HG03108 (cell line): ENCODE measurements at regions not wholly inside any gene's neighbourhood (a gene's known extent, or its start where the extent isn't known, plus 50 kb on each side); places are given as distances from the start of the nearest gene placed in this dataset.
"Not testable (repeated sequence)": the region's sequence is repeated elsewhere in the genome, so short reads cannot be mapped to it uniquely, and the experiment has no call there.

Source experiments
- ATAC-seq: cut with Tn5 transposase; IDR thresholded peaks from one replicate; pipeline ENCODE4 v1.9.1; 2021; ENCODE audit warnings: moderate library complexity; ENCODE audit not compliant: unreplicated experiment

DNA sequence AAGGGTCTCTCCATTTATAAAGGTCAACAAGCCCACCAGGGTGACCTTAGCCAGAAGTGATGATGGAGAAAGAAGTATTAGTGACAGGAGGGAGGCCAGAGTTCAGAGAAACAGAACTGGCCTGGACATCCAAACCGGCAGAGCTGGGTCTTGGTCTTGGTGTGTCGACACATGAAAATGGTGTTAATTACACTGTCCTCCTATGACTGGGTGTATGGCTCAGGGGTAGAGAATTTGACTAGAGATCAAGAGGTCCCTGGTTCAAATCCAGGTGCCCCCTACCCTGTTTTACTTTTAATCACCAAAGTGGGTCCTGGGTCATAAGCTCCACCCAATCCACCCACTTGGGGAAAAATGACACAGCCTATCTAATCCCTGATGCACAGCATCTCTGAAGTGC is 110.6 kb upstream of the ZNF746 start:
- no peak for ATAC-seq

DNA sequence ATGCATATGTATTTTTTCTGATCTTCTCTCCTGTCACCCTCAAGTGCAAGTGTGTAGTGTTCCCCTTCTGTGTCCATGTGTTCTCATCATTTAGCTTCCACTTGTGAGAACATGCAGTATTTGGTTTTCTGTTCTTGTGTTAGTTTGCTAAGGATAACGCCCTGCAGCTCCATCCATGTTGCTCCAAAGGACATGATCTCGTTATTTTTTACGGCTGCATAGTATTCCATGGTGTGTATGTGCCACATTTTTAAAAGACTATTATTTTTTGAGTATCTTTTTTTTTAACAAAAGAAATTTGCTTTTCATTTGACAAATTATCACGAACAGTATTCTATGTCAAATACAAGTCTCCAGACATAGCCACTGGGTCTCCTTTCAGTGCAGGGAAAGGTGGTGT is 110.1 kb upstream of the ZNF746 start:
- ATAC-seq, result no peak

DNA sequence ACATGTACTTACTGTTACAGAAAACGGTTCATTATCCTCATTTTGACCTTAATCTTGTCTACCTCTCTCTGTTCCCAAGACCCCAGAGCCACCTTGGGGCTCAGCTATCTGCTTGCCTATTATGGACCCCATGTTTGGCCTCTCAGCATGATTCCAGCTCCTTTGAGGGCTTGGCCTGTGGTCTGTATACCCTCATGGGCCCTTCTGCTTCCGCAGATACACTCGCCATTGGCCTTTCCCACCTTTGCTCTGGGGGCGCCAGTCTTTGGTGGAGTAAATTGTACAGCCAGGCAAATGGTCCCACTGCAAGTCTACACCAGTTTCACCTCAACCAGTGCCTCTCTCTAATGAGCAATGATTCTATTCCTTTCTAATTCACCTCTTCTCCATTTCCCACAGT is 109.2 kb upstream of the ZNF746 start:
- no peak for ATAC-seq

DNA sequence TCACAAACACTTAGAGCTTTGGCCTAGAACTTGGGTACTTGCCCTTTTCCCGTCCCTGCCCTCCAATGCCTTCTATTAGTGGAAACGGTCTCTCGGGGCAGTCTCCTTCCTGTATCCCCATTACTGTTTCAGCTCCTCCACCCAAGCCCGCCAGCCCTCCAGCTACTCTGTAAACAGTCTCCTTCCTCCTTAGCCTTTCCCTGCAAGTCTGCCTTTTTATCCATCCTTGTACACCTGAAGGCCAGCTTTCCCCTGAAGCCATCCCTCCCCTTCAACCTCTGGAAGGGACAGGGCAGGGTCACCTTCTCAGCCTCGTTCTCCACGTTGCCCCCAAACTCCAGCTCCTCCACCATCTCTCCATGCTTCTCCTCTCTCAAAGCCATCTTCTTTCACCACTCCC is 108.1 kb upstream of the ZNF746 start:
- no peak for ATAC-seq

DNA sequence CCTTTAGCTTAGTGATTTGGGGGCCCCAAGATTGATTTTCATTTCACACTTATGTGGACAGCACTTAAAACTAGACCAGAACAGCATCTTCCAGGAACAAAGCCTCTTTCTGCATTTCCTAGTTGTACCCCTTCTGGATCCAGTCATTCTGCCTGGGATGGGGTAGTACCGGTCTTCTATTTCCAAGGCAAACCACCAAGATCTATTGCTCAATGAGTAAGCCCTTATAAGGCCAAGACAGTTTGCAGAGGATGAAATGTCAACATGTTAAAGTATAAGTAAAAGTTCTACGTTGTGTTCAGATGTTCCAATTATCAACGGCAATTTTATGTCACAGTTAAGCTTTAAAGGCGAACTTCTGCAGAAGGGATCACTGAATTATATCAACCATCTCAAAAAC is 106.9 kb upstream of the ZNF746 start:
- ATAC-seq, result no peak

DNA sequence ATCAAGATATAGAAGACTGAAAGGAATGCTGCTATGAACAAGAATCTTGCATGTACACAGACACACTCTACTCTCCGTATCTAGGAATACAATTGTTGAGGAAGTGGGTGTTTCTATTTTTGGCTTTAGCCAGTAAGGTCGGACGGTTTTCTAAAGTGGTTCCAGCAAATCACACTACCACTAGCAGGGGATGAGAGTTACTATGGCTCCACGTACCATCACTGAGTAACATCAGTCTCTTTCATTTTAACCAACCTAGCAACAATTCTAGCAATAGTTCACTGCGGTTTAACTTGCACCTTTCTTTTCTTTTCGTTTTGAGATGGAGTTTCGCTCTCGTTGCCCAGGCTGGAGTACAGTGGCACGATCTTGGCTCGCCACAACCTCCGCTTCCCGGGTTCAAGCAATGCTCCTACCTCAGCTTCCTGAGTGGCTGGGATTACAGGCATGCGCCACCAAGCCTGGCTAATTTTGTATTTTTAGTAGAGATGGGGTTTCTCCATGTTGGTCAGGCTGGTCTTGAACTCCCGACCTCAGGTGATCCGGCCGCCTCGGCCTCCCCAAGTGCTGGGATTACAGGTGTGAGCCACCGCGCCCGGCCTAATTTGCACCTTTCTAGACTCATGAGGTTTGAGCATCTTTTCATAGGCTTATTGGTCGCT is 103.2 kb upstream of the ZNF746 start:
- peak; percentile 91 for ATAC-seq

DNA sequence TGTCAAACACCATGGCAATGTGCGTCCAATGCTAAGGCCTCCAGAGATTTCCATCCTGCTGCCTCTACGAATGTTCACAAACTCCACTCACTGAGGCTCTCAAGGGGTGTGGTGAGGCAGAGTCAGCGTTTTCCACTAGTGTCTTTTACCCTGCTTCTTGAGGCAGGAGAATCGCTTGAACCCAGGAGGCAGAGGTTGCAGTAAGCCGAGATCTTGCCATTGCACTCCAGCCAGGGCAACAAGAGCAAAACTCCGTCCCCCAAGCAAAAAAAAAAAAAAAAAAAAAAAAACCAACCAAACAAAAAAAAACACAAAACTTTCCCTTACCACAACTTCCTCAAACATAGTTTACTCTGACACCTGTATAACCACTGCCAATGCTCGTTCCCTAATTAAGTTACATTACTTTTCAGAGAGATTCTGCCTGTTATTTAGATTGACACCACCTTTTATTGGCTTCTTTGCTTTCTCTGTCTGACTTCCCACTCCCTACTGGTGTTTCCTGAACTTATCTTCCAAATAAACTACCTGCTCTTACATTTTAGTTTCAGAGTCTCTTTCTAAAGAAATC is 102.1 kb upstream of the ZNF746 start:
- ATAC-seq, result peak; percentile 31

DNA sequence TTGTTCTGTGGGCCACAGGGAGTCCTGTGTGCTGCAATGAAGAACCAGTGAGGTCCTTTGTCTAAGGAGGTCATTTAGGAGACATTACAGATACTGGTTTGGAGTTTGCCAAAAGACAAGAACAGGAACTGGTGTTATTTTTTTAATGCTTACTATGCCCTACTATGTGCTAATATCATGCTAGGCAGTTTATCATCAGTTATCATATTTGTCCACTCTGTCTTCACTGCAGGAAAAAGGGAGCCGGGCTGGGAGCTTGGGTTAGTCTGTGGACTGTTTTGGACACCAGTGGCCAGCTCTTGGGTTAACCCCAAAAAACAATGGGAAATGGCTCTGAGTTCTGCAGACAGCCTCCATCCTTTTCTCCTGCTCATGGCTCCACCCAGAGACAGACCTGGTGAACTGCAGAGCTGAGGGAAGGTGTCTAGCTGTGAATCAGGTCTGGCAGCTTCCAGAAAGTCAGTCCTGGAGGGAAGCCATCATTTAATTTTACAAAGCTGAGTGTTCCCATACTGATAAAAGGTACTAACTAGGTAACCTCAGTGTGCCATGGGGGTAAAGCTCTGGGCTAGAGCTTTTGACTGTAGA is 101.2 kb upstream of the ZNF746 start:
- ATAC-seq, result peak; percentile 29

DNA sequence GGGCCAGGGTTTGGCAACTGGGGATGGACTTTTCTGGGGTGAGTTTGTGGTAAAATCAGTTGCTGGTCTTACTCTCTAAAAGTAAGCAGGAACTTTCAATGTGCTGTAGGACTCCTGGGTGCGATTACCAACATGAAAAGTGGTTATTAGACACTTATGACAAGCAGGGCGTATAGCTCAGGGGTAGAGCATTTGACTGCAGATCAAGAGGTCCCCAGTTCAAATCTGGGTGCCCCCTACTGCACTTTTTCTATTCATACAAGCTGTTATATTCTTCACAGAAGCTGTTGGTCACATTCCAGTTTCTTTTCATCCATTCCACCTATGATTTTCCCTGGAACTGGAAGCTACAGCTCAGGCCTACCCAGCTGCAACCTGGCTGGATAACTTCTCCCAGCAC is 100.2 kb upstream of the ZNF746 start:
- ATAC-seq, result not testable (repeated sequence)

DNA sequence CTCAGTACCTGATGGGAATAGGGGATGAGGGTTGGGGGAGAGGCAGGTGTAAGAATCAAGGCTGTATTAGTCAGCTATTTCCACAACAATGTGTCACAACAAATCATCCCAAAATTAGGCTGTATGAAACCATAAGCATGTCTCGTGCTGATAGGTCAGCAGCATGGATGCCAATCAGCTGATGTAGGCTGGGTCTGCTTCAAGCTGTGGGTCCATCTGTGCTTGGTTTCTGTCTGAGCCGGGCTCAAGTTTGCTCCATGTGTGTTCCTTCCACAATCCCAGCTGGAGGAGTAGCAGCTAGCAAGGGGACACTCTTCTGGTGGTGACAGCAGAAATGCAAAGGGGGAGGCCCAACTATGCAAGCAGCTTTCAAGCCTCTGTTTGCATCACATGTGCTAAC is 97.9 kb upstream of the ZNF746 start:
- no peak for ATAC-seq

DNA sequence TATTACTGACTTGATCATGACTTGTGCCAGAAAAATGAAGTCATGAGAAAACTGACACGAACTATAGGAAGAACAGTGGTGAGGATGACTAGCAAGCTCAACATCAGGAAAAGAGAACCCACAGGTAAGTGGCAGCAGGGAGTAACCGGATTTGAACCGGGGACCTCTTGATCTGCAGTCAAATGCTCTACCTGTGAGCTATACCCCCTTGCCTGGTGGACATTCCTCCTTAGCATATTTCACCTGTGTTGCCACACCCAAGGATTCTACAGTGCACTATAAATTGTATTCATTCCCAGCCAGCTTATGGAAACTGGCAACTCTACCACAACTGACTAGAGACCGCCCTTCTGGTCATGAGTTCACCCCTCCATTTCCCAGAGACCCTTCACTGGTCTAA is 97.5 kb upstream of the ZNF746 start:
- no peak for ATAC-seq

DNA sequence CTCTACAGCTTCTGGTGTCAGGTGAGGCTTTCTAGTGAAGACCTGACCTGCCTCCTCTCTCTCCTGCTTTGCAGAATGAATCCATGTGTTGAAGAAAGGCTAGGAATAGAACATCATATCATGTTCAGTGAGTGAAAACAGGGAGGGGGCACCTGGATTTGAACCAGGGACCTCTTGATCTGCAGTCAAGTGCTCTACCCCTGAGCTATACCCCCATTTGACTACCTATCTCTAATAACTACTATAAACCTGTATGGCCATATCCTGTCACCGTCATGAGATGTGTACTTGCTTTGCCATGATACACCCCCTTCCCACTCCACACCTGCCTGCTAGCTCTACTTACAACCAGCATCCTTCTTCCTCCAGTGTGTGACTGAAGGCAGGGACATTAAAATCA is 91.3 kb upstream of the ZNF746 start:
- no peak for ATAC-seq

DNA sequence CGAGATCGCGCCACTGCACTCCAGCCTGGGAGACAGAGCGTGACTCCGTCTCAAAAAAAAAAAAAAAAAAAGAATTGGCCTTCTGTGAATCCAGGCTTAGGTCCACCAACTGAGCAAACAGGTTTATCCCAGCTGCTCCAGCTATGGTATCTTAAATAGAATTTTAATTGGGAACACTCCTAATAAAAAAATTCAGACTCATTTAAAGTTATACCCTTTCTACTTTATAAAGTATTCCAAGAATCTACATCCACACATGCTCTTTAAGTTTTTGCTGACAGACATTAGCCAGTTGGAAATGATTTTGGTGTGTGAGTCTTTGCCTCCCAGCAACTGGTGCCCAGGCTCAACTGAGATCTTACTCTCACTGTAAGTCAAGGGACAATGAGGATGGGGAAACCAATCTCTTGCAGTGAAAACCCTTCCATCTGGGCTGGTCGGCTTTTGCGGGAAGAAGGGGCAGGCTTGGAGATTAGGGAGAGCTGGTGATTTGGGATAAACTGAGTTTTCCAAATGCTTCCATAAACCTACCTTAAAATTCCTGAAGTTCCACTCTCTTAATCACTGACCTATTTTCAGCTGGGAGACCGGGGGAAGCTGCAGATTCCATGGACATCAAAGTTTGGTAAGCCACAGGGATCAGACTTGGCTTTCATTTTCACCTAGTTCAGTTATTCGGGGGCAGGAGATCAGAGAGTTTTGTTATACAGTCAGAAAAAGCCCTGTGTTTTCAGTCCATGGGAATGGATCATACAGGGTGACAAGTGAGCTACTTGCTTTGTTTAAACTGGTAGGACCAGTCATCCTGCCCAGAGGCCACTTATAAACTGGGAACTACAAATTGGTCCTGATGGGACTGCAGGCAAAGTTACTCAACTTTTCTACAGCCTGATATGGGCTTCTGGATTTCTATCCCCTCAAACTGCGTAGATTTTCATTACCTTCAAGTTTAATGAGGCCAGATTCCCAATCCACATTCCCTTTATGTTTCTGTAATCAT is 89.3 kb upstream of the ZNF746 start:
- ATAC-seq, result no peak

DNA sequence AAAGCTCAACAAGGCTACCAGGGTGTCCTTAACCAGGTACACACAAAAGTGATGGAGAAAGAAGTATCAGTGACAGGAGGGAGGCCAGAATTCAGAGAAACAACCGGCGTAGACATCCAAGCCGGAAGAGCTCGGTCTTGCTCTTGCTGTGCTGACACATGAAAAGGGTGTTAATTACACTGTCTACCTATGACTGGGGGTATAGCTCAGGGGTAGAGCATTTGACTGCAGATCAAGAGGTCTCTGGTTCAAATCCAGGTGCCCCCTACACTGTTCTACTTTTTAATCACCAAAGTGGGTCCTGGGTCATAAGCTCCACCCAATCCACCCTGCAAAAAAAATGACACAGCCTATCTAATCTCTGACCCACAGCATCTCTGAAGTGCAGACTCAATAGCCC is 86.9 kb upstream of the ZNF746 start:
- no peak for ATAC-seq

DNA sequence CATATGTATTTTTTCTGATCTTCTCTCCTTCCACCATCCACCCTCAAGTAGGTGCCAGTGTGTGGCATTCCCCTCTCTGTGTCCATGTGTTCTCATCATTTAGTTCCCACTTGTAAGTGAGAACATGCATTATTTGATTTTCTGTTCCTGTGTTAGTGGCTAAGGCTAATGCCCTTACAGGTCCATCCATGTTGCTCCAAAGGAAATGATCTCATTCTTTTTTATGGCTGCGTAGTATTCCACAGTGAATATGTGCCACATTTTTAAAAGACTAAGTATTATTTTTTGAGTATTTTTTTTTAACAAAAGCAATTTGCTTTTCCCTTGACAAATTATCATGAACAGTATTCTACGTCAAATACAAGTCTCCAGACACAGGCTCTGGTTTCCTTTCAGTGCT is 86.4 kb upstream of the ZNF746 start:
- no peak for ATAC-seq

DNA sequence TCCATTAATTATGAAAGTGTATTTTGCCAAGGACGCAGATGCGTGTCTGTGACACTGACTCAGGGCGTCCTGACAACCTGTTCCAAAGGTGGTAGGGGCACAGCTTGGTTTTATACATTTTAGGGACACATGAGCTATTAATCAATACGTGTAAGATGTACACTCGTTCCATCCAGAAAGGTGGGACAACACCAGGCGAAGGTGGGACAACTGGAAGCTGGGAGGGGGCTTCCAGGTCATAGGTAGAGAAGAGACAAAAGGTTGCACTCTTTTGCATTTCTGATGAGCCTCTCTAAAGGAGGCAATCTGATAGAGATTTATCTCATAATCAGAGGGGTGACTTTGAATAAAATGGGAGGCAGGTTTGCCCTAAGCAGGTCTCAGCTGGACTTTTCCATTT is 82.7 kb upstream of the ZNF746 start:
- no peak for ATAC-seq

DNA sequence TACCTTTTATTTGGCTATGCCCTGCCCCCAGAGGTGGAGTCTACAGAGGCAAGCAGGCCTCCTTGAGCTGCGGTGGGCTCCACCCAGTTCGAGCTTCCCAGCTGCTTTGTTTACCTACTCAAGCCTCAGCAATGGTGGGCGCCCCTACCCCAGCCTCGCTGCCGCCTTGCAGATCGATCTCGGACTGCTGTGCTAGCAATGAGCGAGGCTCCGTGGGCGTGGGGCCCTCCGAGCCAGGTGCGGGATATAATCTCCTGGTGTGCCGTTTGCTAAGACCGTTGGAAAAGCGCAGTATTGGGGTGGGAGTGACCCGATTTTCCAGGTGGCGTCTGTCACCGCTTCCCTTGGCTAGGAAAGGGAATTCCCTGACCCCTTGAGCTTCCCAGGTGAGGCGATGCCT is 81.8 kb upstream of the ZNF746 start:
- not testable (repeated sequence) for ATAC-seq

DNA sequence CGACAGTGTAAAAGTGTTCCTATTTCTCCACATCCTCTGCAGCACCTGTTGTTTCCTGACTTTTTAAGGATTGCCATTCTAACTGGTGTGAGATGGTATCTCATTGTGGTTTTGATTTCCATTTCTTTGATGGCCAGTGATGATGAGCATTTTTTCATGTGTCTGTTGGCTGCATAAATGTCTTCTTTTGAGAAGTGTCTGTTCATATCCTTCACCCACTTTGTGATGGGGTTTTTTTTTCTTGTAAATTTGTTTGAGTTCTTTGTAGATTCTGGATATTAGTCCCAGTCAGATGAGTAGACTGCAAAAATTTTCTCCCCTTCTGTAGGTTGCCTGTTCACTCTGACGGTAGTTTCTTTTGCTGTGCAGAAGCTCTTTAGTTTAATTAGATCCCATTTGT is 76.8 kb upstream of the ZNF746 start:
- ATAC-seq, result not testable (repeated sequence)

DNA sequence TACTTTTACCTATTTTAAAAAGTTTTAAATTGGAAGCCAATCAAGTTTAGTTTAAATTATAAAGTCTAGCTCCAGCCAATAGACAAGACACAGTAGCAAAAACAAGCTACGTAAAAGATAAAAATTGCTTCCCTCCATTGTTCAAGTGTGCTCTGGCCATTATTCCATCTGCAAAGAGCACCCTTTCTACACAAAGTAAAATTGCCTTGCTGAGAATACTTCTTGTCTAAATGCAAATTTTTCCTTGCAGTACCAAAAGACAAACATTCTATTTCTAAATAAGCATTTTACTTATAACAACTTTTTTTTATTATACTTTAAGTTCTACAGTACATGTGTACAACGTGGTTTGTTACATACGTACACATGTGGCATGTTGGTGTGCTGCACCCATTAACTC is 75.9 kb upstream of the ZNF746 start:
- no peak for ATAC-seq

DNA sequence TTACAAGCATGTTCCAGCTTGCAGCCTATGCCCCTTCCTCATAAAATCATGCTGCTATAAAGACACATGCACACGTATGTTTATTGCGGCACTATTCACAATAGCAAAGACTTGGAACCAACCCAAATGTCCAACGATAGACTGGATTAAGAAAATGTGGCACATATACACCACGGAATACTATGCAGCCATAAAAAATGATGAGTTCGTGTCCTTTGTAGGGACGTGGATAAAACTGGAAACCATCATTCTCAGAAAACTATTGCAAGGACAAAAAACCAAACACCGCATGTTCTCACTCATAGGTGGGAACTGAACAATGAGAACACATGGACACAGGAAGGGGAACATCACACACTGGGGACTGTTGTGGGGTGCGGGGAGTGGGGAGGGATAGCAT is 75.3 kb upstream of the ZNF746 start:
- not testable (repeated sequence) for ATAC-seq

DNA sequence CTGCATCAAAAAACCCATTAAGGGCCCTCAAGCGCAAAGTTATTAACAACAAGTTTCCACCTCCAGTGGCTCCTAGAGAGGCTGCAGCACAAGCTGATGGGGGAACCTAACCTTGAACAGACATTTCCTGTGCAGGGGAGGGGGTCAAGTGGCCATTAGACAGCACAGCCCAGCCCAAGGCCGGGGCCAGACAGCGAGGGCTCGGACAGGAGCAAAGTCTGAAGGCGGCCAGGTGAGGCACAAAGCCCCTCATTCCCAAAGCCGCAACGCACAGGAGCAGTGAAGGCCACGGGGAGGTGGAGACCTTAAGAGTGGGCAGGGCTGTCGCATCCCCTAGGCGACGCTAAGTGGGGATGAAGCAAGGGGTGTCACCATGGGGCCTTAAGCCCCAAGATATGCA is 73.2 kb upstream of the ZNF746 start:
- no peak for ATAC-seq
